ENCODE measurements at regions not wholly inside any gene's neighbourhood (a gene's known extent, or its start where the extent isn't known, plus 50 kb on each side); places are given as distances from the start of the nearest gene placed in this dataset.
"Not testable (repeated sequence)": the region's sequence is repeated elsewhere in the genome, so short reads cannot be mapped to it uniquely, and the experiment has no call there.

DNA sequence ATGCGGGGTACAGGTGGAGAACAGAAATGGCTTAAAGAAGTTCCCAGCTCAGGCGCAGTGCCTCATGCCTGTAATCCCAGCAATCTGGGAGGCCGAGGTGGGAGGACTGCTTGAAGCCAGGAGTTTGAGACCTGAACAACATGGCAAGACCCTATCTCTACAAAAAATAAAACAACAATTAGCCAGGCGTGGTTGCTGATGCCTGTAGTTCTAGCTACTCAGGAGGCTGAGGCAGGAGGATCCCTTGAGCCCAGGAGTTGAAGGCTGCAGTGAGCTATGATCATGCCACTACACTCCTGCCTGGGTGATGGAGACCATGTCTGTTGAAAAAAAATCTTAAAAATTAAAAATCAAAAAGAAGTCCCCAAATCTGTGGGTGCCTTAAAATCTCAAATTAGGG lies 228.3 kb upstream of the WSB1 start:
- DNase-seq (ENCODE audit: low read depth in 2 of 2) = no peak

DNA sequence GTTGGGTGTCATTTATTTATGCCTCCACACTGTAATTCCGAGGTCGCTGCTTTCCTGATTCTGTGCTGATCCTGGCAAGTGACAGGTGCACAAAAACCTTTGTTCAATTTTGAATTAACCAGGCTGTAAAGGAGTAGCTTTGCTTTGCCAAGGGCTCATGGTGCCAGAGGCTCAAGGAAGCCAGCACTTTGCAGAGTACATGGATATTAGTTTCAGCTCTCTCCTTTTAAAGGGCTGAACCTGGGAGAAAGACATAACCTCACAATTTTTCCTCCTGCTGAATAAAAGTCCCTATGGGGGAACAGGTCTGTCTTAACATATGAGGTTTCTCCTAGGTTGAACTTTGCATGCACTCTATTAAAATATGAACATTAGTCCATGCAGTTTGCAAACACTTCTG lies 227.6 kb upstream of the WSB1 start:
- no peak for DNase-seq (ENCODE audit: low read depth in 2 of 2)

DNA sequence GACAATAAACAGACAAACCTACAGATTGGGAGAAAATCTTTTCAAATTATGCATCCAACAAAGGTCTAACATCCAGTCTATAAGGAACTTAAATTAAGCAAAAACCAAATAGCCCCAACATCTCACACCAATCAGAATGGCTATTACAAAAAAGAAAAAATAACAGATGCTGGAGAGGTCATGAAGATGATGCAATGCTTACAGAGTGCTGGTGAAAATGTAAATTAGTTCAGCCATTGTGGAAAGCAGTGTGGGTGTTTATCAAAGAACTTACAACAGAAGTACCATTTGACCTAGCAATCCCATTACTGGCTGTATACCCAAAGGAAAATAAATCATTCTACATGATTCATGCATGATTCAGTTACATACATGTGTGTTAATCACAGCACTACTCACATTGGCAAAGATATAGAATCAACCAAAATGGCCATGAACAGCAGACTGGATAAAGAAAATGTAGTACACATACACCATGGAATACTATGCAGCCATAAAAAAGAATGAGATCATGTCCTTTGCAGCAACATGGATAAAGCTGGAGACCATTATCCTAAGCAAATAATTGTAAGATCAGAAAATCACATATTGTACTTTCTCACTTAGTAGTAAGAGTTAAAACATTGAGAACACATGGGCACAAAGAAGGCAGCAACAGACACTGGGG lies 223.9 kb upstream of the WSB1 start:
- DNase-seq (ENCODE audit: low read depth in 2 of 2) = no peak

DNA sequence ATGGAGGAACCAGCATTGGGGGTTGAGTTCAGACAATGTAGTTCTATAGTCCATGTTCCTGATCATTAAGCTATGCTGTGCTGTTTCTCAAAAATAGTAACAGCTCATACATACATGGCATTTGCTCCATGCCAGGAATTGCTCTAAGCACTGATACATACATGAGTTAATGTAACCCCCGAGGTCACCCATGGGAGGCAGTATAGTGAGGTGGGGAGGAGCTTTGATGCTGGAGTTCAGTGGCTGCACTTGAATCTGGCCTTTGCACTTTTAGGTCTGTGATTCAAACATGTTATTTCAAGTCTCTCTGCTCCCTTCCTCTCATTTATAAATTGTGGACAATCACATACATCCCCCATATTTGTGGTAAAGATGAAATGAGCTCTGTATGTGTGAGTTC lies 223.1 kb upstream of the WSB1 start:
- no peak for DNase-seq (ENCODE audit: low read depth in 2 of 2)

DNA sequence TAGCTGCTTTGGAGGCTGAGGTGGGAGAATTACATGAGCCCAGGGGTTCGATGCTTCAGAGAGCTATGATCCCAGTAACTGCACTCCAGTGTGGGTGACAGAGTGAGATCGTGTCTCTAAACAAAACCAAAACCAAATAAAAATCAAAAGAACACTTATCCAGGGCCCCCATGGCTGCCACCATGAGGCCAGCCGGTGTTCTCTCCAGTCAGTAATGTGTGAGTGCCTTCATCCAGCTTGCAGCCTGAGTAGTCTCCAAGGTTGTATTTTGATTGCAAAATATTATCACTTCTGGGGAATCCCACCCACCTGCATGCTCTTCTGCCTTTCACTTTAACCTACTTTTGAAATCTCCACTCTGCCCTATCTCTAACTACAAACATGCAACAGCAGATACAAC lies 221.0 kb upstream of the WSB1 start:
- DNase-seq (ENCODE audit: low read depth in 2 of 2) = no peak

DNA sequence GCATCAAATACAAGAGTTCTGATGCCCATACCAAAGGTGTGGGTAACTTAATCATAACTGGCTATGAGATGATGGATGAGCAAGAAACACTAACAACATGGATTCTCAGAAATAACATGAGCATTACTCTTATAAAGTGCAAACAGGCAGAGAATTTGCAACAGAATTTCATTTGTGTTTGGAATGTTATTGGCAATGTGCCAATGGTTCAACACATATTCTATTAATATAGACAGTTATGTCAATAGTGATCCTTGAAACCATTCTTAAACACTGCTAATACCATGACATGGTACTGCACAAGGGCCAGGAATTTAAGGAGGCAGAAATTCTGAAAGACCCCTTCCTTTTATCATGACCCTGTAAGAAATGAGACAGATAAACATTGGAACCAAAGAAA lies 217.1 kb upstream of the WSB1 start:
- no peak for DNase-seq (ENCODE audit: low read depth in 2 of 2)

DNA sequence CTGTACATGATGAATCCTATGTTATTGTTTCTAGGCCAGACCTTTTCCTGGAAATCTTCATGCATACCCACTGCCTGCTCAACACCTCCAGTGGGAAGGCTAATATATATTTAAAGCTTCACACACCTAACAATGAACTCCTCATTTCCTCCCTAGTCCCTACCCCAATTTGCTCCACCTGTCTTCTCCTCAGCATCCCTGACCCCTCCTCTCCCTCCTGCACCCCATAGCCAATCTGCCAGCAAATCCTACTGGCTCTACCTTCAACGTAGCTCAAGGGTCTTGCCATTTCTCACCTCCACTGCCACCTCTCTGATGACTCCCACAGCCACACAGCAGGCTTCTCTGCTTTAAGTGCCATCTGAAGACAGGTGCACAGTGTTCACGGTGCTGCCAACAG lies 215.6 kb upstream of the WSB1 start:
- no peak for DNase-seq (ENCODE audit: low read depth in 2 of 2)

DNA sequence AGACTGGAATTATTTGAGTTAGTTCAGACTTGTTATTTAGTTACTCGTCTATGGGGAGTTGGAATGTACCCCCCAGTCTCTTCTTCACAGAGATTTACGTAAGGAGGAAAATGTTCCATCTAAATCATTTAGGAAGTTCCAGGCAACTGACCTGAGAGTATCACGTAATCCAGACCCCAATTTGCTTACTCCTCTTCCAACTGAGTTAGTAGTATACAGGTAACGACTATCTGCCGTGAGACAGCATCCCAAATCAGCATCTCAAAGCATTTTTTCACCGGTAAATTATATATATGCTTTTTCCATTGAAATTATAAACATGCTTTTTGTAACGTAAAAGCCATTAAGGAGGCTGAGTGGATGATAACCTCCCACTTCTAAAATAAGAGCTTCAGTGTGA lies 214.3 kb upstream of the WSB1 start:
- DNase-seq (ENCODE audit: low read depth in 2 of 2) = no peak

DNA sequence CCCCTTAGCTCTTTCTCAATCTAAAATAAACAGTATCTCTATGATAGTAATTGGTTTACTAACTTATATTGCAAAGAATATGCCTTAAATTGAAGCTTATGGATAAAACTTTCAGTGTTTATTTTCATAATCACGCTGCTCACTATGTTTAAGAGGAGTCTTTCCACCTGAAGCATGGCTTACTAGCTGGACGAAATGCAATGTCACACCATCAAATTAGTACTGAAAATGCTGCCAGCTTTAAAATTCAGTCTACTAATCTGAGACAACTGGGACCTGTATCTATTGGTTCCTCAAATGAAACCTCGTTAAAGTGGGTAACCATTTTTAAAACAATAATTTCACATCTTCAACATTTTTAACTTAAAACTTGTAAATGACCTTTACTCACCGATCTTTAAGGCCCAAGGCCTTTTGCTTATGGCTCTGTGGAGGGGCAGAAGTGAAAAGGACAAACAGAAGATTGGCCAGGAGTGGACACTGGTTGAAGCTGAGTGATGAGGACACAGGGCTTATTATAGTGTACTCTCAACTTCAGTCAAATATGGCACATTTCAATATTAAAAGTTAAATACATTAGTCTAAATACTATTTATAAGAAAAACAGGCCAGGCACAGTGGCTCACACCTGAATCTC lies 212.8 kb upstream of the WSB1 start:
- no peak for DNase-seq (ENCODE audit: low read depth in 2 of 2)

DNA sequence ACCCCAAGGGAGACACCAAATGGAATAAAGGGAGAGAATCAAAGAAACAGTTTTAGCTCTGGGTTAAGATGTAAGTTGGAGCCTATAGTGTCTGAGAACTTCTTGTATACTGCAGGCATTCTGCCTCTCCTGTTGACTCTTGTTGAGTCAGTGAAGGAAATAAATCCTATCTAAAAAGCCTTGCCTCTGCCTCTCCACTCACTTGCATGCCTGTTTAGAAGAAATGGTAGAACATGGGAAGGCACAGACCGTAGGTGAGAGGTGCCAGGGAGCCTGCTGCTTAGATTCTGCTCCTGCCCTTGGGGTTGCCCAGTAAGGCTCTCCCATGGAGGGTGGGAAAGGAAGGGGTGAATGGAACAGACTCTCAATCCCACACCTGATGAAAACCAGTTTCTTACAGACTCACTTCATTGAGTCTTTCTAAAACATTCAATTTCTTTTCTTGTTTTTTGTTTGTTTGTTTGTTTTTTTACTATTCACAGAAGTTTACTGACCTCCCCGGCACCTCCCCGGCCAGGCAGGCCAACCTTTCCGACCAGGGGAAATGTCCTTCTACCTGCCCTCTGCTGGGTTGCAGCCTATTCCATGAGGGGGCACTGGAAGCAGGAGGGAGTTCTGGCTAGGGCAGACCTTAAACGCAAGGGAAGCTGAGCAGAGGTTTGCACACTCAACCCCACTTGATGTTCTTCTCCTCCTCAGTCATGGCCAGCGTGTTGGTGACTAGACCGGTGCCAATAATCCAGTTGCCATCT lies 211.7 kb upstream of the WSB1 start:
- no peak for DNase-seq (ENCODE audit: low read depth in 2 of 2)

DNA sequence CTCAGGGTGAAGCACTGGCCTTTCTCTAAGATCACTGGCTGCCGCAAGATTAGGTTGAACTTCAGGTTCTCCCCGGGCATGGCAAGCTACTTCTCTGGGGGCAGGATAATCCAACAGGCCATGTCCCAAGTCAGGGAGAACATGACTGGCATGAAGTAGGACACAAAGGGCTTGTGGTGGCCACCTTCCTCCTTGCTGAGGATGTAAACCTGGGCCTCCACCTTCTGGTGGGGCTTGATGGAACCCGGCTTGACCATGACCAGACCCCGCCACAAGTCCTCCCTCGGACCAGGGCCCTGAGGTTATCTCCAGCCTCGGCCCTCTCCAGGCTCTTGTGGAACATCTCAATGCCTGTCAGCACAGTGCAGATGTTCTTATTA lies 211.1 kb upstream of the WSB1 start:
- DNase-seq (ENCODE audit: low read depth in 2 of 2) = no peak

DNA sequence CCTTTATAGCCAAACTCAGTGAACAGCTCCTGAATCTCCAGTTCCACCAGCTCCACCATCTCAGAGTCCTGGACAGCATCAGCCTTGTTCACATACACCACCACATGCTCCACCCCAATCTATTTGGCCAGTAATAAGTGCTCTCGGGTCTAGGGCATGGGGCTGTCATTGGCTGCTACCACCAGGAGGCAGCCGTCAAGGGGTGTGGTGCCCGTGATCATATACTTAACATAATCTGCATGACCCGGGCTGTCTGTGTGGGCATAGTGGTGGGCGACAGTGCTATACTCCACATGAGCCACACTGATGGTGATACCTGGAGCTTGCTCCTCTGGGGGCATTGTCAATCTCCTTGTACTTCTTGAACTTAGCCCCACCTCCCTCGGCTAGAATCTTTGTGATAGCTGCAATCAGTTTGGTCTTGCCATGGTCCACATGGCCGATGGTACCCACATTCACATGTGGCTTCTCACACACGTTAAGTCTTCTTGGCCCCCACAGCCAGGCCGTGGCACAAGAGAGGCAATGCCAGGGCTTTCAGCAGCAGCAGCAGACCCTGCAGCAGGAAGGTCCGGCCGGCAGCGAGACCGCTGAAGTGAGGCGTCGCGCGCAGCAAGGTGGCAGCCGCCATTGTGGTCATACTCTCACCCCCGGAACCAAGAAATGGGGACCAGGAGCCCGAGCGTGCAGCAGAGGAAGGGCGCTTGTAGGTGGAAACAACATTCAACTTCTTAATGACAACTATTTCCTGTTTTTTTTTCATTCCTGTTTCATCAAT lies 210.3 kb upstream of the WSB1 start:
- no peak for DNase-seq (ENCODE audit: low read depth in 2 of 2)

DNA sequence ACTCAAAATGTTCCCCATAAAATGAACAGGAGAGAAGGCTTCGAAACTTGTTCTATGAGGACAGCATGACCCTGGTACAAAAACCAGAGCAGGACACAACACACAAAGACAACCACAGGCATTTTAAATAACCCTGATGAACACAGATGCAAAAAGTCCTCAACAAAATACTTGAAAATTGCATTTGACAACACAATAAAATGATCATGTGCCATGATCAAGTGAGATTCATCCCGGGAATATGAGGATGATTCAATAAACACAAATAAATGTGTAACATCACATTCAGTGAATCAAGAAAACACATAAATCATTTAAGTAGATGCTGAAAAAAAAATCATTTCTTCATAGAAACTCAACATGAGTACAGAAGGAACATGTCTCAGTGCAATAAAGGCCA lies 208.4 kb upstream of the WSB1 start:
- DNase-seq (ENCODE audit: low read depth in 2 of 2) = no peak

DNA sequence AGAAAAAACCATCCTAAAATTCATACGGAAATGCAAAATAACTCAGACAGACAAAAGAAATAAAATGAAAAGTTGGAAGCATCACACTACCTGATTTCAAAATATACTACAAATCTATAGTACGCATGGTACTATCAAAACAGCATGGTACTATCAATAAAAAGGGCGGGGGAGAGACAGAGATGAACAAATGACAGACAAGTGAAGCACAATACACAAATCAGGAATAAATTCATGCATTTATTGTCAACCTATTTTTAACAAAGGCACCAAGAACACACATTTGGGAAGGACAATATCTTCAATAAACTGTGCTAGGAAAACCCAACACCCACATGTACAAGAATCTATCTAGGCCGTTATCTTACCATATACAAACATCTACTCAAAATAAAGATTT lies 207.4 kb upstream of the WSB1 start:
- DNase-seq (ENCODE audit: low read depth in 2 of 2) = no peak

DNA sequence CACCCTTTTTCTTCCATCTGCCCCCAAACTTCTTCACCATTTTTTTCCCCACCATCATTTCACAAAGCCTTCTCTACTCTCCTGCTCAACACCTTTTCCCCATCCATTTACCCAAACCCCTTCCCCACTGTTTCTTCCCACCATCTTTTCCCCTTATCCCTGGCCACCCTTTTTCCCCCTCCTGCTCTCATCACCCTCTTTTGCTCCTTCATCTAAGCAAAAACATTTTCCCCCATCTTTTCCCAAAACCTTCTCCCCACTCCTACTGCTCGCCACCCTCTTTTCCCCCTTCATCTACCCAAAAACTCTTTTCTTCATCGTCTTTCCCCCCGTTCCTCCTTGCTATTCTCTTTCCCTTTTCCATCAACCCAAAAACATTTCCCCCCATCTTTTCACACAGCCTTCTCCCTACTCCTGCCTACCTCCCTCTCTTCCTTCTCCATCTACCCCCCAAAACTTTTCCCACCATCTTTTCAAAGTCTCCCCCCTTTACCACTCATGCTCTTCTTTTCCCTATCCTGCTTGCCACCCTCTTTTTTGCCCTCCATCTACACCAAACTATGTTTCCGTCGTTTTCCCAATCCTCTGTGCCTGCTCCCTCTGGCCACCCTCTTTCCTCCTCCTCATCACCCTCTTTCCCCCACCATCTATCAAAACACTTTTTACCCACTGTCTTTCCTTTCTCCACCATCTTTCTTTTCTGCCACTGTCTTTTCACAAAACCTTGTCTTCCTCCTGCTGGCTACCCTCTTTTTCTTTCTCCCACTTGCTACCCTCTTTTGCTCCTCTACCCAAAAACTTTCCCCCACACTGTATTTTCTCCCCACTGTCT lies 205.8 kb upstream of the WSB1 start:
- DNase-seq (ENCODE audit: low read depth in 2 of 2) = no peak

DNA sequence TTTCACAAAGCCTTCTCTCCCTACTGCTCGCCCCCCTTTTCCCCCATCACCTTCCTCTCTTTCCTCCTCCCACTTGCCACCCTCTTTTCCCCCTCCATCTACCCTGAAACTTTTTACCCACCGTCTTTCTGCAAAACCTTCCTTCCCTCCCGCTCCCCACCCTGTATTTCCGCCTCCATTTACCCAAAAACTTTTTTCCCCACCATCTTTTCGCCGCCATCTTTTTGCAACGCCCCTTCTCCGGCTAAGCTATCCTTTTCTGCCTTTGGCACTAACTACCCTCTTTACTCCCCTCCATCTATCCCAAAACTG lies 205.2 kb upstream of the WSB1 start:
- DNase-seq (ENCODE audit: low read depth in 2 of 2) = no peak

DNA sequence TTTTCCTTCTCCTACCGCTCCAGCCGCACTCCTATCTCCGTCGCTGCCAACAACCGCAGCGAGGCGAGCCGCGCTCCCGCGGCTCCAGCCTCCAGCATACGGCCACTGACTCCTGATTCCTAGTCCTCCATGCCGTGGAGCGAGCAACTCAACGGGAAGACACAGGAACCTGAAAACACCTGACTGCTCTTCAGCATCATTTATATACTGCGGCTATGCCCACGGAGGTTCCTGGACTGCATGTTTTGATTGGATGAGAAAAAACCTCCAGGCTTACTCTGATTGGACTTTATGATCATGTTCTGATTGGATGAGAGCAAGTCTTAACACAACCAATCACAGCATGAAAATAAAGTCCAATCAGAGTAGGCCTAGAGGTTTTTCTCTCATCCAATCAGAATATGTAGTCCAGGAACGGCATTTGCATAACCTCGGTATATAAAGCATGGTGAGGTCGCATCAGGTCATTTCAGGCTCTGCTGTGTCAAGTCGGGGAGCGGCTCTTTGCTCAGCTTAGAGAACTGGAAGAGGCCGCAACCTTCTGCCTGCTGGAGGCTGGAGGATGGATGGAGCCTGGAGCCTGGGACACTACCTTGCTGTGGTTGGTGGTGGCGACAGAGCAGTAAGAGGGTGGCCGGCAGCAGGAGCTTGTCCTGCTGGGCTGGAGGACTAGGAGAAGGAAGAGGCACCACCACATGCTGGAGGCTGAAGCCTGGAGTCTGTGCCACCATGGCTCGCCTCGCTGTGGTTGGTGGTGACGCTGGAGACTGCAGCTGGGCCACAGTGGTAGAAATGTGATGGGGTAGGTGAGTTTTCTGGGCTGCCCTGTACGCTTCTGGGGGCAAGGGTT lies 204.6 kb upstream of the WSB1 start:
- not testable (repeated sequence) for DNase-seq (ENCODE audit: low read depth in 2 of 2)

DNA sequence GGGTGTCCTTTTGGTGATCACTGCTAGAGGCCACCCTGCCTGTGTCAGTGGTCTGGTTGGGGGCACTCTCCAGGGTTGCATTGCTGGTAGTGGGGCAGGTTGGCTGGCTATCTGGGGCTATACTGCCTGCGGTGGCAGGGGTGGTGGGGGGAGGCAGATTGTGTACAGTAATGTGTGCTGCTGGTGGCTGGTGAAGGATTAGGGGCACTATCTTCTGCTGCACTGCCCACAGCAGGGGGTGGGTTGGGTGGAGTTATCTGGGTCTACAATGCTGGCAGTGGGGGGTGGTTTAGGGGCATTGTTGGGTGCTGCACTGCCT lies 204.0 kb upstream of the WSB1 start:
- DNase-seq (ENCODE audit: low read depth in 2 of 2) = no peak

DNA sequence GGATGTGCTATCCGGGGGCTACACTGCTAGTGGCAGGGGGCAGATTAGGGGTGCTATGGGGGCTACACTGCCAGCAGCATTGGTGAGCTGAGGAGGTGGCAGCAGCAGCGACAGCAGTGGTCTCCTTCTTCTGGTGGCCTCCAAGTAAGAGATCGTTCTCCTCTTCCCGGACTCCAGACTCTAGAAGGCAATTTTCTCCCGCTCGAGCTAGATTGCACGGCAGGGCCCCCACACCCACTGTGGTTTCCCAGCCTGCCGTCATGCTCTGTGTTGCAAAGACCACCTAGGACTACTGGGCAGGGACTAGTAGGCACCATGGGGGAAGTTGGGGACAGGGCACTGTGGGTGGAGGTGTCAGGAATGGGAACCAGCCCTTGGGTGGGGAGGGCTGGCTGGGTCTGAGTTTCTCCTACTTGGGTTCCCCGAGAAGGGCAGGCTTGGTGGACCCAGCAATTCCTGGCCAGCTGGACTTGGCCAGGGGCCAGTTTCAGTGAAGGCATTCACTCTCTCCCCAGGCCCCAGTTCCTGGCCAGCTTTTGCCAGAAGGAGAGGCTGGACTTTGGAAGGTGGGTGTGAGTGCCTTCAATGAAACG lies 203.4 kb upstream of the WSB1 start:
- not testable (repeated sequence) for DNase-seq (ENCODE audit: low read depth in 2 of 2)

DNA sequence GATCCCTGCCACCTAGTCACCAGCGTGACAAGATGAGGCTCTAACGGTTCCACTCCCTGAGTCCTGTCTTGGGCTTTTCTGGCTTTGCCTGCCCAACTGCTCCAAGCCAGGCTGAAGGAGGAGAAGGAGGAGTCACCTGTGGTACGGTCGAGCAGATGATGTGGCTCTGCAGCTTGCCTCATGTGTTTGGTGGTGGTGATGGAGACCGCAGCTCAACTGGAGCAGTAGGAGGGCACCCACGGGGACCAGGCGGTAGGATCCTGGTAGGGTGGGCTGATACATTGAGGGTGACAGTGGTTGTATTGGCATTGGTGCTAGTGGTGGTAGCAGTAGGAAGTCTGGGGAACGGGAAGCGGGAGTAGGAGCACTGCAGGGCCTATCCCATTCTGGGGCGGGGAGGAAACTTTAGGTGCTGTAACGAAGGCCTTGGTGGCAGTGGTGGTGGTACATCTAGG lies 202.8 kb upstream of the WSB1 start:
- no peak for DNase-seq (ENCODE audit: low read depth in 2 of 2)

DNA sequence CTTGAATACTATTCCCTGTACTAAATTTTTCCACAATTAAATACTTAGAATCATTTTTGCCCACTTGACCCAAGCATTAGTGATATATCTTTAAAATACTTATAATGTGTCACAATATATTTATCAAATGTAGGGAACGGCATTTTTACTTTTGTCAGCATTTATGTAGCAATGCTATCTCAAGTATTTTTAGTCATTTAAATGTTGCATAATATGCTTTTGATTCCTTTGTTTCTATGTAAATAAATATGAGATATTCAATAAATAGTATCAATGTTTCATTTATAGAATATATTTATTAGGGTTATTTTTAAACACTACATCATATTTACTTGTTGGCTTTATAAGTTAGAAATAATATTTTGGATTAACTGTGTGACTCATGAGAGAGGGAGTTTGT lies 199.7 kb upstream of the WSB1 start:
- not testable (repeated sequence) for DNase-seq (ENCODE audit: low read depth in 2 of 2)
